Heart left ventricle (tissue), 16 donors: ENCODE measurements at regions not wholly inside any gene's neighbourhood (a gene's known extent, or its start where the extent isn't known, plus 50 kb on each side); places are given as distances from the start of the nearest gene placed in this dataset.

Experiments used
- ATAC-seq, 4 donors: fragments of 200-7000 bp; cut with Tn5 transposase; one replicate each; pipeline ENCODE4 v1.9.1; 2020 to 2022; ENCODE audit warnings: moderate library complexity in 4 of 4, mild to moderate bottlenecking in 3 of 4, moderate number of reproducible peaks in 1 of 4
- DNase-seq, 5 donors: peaks; one replicate each; pipeline ENCODE4 v3.0.0-alpha.2; 2020
- H3K27ac ChIP-seq, 12 donors: fragments of 200-600 bp; sonication (generic) in 4 of 12; one replicate each; pipeline versions ENCODE4 v1.5.0 to v1.8.0; 2016 to 2022; ENCODE audit warnings: mild to moderate bottlenecking in 2 of 12
- H3K27me3 ChIP-seq, 9 donors: fragments of 200-600 bp; sonication (generic) in 2 of 9; one replicate each; pipeline versions ENCODE4 v1.5.1 to v1.8.0; 2016 to 2022; ENCODE audit warnings: mild to moderate bottlenecking in 3 of 9
- H3K36me3 ChIP-seq, 9 donors: fragments of 200-600 bp; sonication (generic) in 2 of 9; one replicate each; pipeline versions ENCODE4 v1.5.0 to v1.8.0; 2018 to 2022; ENCODE audit warnings: mild to moderate bottlenecking in 2 of 9
- H3K4me1 ChIP-seq, 12 donors: fragments of 200-600 bp; sonication (generic) in 4 of 12; one replicate each; pipeline versions ENCODE4 v1.5.0 to v1.8.0; 2016 to 2022; ENCODE audit warnings: mild to moderate bottlenecking in 3 of 12
- H3K4me3 ChIP-seq, 12 donors: fragments of 200-600 bp; sonication (generic) in 4 of 12; one replicate each; pipeline versions ENCODE4 v1.5.0 to v1.8.0; 2017 to 2022; ENCODE audit warnings: mild to moderate bottlenecking in 9 of 12, moderate library complexity in 4 of 12
- H3K9me3 ChIP-seq, 12 donors: fragments of 200-600 bp; sonication (generic) in 4 of 12; one replicate each; pipeline versions ENCODE4 v1.5.0 to v1.8.0; 2016 to 2022; ENCODE audit warnings: mild to moderate bottlenecking in 1 of 12
- POLR2A ChIP-seq, 2 donors: fragments of 450-650 bp; IDR thresholded peaks; one replicate each; pipeline ENCODE4 v1.6.1; 2017; ENCODE audit warnings: antibody characterized with exemption in 2 of 2, mild to moderate bottlenecking in 2 of 2, moderate library complexity in 2 of 2
- WGBS, 4 donors: extraction: QIAGEN DNeasy Blood & Tissue Kit in 2 of 4; methylation state at CpG; one replicate each; pipeline versions ENCODE4 v1.1.5 to v1.1.7; 2013 to 2018; 5-methylcytosine and 5-hydroxymethylcytosine counted together
- intact Hi-C, 10 donors: fragments of 100-400 bp; cut with DNase I; formaldehyde crosslinking; loops; one replicate each; pipeline versions ENCODE4 v1.11.1 to v1.14.2; 2022
- TF ChIP-seq, protein P1 (sequence below), 12 donors: fragments of 200-600 bp; sonication (generic) in 4 of 12; IDR thresholded peaks; one replicate each; pipeline versions ENCODE4 v1.5.0 to v1.8.0; 2018 to 2022; ENCODE audit warnings: antibody characterized with exemption in 12 of 12, mild to moderate bottlenecking in 5 of 12
- donor health status: ischemic (EF 13 %, LVEDD 7.1; RV severe dilation, severe dysfunction).
- donor health status: healthy with polysubstance abuse.
- donor health status: DM: no; HTN: yes; CAD: no.
- donor health status: DM: no; HTN: no; CAD: no.
- donor health status: ischemic (EF 25% LVEDD 6.9; RV normal size, moderate dysfunction).
- donor health status: ischemic (EF 25% LVEDD 5.7; RV mildly dilated, moderate dysfunction).
- donor health status: healthy.
- donor health status: DM: yes; HTN: yes; CAD: no.
- donor health status: ischemic (EF 35%, LVEDD 5.7; RV mildly dilated, moderate dysfunction).
- donor health status: nonischemic (EF 11% LVEDD 7.7; RV severe dilation, severe dysfunction).
- donor health status: DM: yes; HTN: yes; CAD: no.
- donor health status: PGD.
- donor health status: ischemic (EF 29% LVEDD 5.4; RV normal size, mild dysfunction).
- donor health status: nonischemic (EF 23%, LVEDD 6.1; RV moderate dilation, normal function).

- no peaks in the 10 kb centered on the region for H3K9me3 ChIP-seq
- intact Hi-C loops, result no loop called here
- no peak overlapping the region for H3K4me3 ChIP-seq
- TF ChIP-seq, protein P1, sequence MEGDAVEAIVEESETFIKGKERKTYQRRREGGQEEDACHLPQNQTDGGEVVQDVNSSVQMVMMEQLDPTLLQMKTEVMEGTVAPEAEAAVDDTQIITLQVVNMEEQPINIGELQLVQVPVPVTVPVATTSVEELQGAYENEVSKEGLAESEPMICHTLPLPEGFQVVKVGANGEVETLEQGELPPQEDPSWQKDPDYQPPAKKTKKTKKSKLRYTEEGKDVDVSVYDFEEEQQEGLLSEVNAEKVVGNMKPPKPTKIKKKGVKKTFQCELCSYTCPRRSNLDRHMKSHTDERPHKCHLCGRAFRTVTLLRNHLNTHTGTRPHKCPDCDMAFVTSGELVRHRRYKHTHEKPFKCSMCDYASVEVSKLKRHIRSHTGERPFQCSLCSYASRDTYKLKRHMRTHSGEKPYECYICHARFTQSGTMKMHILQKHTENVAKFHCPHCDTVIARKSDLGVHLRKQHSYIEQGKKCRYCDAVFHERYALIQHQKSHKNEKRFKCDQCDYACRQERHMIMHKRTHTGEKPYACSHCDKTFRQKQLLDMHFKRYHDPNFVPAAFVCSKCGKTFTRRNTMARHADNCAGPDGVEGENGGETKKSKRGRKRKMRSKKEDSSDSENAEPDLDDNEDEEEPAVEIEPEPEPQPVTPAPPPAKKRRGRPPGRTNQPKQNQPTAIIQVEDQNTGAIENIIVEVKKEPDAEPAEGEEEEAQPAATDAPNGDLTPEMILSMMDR (IDR thresholded peaks at IDR 0.05), result no peak
- no peak for TF ChIP-seq POLR2A (IDR thresholded peaks at IDR 0.05)
- no peaks in the 10 kb centered on the region for H3K27me3 ChIP-seq
- H3K27ac ChIP-seq, result no peak overlapping the region
- 96 to 99% (median 97%) methylated on average over 2 of the region's 2 CpGs for WGBS, 4 donors
- no peaks in the 10 kb centered on the region for H3K36me3 ChIP-seq
- peaks cover 0 to 30% (median 7%) of the 10 kb centered on the region in 12 donors for H3K4me1 ChIP-seq
- DNase-seq, result no peak
- no peak for ATAC-seq
These were observed 144.2 kb downstream of the COPS8 start for GRCh38 chr2:237229905-237230304.

DNA sequence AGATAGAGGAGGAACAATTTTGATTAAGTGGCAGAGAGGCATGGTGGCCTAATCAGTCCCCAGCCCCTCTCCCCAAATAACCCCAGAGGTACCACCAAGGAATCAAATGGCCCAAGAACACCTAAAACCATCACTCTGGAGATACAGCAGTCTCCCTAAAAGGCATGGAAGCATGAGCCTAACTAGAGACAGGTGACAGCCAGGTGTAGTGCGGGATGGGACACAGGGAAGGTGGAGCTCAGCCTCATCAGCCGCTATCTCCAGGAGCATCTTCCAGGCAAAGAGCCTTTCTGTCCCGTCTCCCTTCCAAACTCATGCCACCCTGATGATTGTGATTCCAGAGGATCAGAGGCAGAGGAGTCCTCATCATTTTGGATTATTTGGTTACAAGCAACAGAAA lies 144.7 kb downstream of the COPS8 start:
- H3K36me3 ChIP-seq, result no peaks in the 10 kb centered on the region
- 93 to 99% (median 96%) methylated on average over 3 of the region's 3 CpGs for WGBS, 4 donors
- intact Hi-C loops, result no loop called here
- no peaks in the 10 kb centered on the region for H3K9me3 ChIP-seq
- TF ChIP-seq POLR2A (IDR thresholded peaks at IDR 0.05), result no peak
- TF ChIP-seq, protein P1 (IDR thresholded peaks at IDR 0.05), result no peak
- ATAC-seq, result no peak
- no peak for DNase-seq
- H3K27ac ChIP-seq, result no peak overlapping the region
- no peak overlapping the region for H3K4me3 ChIP-seq
- H3K27me3 ChIP-seq, result no peaks in the 10 kb centered on the region
- H3K4me1 ChIP-seq, result peaks cover 0 to 34% (median 11%) of the 10 kb centered on the region in 12 donors

DNA sequence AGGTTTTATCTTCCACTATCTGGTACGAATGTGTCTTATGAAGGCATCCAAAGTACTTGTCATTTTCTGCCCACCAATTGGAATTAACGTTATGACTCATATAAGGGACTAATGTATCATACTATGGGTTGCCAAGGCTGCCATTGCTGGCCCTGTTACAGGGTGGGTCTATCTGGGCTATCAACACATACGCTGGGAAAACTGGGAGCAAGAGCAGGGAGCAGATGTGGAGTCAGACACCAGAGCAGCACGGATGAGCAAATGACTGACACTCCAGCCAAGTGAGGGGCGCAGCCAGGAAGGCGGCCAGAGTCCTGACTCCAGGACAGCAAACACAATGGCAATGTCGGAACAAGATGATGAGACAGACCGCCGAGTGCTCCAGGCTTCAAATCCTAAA lies 145.9 kb downstream of the COPS8 start:
- H3K27me3 ChIP-seq, result no peaks in the 10 kb centered on the region
- no peaks in the 10 kb centered on the region for H3K36me3 ChIP-seq
- H3K27ac ChIP-seq, result peak overlapping the region in 3 of 12 donors; percentile 28 to 50 (median 44)
- TF ChIP-seq, protein P1 (IDR thresholded peaks at IDR 0.05), result no peak
- no peak for TF ChIP-seq POLR2A (IDR thresholded peaks at IDR 0.05)
- intact Hi-C loops, result no loop called here
- 74 to 79% (median 78%) methylated on average over 9 of the region's 9 CpGs for WGBS, 4 donors
- no peaks in the 10 kb centered on the region for H3K9me3 ChIP-seq
- no peak overlapping the region for H3K4me3 ChIP-seq
- H3K4me1 ChIP-seq, result peaks cover 0 to 47% (median 11%) of the 10 kb centered on the region in 12 donors
- ATAC-seq (peak in 2 of 4 donors; percentile 10 to 18), DNase-seq (peak in 1 of 5 donors; percentile 45)

DNA sequence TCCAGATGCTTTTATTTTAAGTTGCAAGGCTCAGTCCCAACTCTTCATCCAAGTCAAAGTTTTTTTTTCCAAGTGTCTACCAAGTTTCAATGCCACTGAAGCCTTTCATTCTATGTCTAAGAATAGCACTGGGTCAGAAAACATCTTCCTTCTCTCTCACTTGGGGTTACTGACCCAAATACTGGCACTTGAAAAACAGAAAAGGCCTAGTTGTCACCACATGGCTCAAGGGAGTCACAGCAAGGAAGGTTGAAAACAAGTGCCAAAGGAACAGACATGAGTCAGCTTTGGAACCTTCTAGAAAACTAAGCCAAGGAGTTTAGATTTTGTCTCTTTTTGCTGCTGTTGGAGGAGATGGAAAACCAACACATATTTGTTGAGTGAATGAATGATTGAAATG lies 146.5 kb downstream of the COPS8 start:
- intact Hi-C loops, result no loop called here
- TF ChIP-seq, protein P1 (IDR thresholded peaks at IDR 0.05), result no peak
- no peak for TF ChIP-seq POLR2A (IDR thresholded peaks at IDR 0.05)
- Histone ChIP-seq H3K9me3 (no peaks in the 10 kb centered on the region), H3K36me3 (no peaks in the 10 kb centered on the region), H3K4me3 (no peak overlapping the region), H3K4me1 (peaks cover 0 to 47% (median 11%) of the 10 kb centered on the region in 12 donors), H3K27me3 (no peaks in the 10 kb centered on the region), H3K27ac (peak overlapping the region in 3 of 12 donors; percentile 28 to 50 (median 44))
- ATAC-seq (no peak), DNase-seq (no peak)
